ENCODE measurements at regions not wholly inside any gene's neighbourhood (a gene's known extent, or its start where the extent isn't known, plus 50 kb on each side); places are given as distances from the start of the nearest gene placed in this dataset.

GRCh38 chr12:110998971-110999370 is 78.6 kb upstream of the MYL2 start:
- Histone ChIP-seq H3K36me3 (no peaks in the 10 kb centered on the region), H3K4me3 (no peak overlapping the region), H3K4me1 (no peaks in the 10 kb centered on the region), H3K9me3 (peaks cover 15% of the 10 kb centered on the region), H3K27ac (no peak overlapping the region), H3K27me3 (peaks cover 5% of the 10 kb centered on the region)
- 88% methylated on average over 2 of the region's 2 CpGs for WGBS
- DNase-seq (ENCODE audit: low spot score in 2 of 2), result no peak
- TF ChIP-seq, protein P1, sequence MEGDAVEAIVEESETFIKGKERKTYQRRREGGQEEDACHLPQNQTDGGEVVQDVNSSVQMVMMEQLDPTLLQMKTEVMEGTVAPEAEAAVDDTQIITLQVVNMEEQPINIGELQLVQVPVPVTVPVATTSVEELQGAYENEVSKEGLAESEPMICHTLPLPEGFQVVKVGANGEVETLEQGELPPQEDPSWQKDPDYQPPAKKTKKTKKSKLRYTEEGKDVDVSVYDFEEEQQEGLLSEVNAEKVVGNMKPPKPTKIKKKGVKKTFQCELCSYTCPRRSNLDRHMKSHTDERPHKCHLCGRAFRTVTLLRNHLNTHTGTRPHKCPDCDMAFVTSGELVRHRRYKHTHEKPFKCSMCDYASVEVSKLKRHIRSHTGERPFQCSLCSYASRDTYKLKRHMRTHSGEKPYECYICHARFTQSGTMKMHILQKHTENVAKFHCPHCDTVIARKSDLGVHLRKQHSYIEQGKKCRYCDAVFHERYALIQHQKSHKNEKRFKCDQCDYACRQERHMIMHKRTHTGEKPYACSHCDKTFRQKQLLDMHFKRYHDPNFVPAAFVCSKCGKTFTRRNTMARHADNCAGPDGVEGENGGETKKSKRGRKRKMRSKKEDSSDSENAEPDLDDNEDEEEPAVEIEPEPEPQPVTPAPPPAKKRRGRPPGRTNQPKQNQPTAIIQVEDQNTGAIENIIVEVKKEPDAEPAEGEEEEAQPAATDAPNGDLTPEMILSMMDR (IDR thresholded peaks at IDR 0.05), result no peak
- no peak for TF ChIP-seq EP300 (IDR thresholded peaks at IDR 0.05)
- TF ChIP-seq POLR2AphosphoS5 (IDR thresholded peaks at IDR 0.05), result no peak
- no peak for TF ChIP-seq POLR2A (IDR thresholded peaks at IDR 0.05)

GRCh38 chr12:110998165-110998564 is 77.8 kb upstream of the MYL2 start:
- WGBS, result 53% methylated on average over 3 of the region's 3 CpGs
- no peak for TF ChIP-seq POLR2A (IDR thresholded peaks at IDR 0.05)
- no peak for TF ChIP-seq EP300 (IDR thresholded peaks at IDR 0.05)
- TF ChIP-seq, protein P1 (IDR thresholded peaks at IDR 0.05), result no peak
- TF ChIP-seq POLR2AphosphoS5 (IDR thresholded peaks at IDR 0.05), result no peak
- Histone ChIP-seq H3K4me3 (no peak overlapping the region), H3K4me1 (no peaks in the 10 kb centered on the region), H3K27me3 (peaks cover 6% of the 10 kb centered on the region), H3K27ac (no peak overlapping the region), H3K36me3 (no peaks in the 10 kb centered on the region), H3K9me3 (peaks cover 15% of the 10 kb centered on the region)
- DNase-seq (ENCODE audit: low spot score in 2 of 2), result no peak

GRCh38 chr12:110996415-110996814 is 76.0 kb upstream of the MYL2 start:
- WGBS, result 82% methylated on average over 5 of the region's 5 CpGs
- Histone ChIP-seq H3K9me3 (peaks cover 15% of the 10 kb centered on the region), H3K27ac (no peak overlapping the region), H3K36me3 (no peaks in the 10 kb centered on the region), H3K4me3 (no peak overlapping the region), H3K27me3 (peaks cover 15% of the 10 kb centered on the region), H3K4me1 (no peaks in the 10 kb centered on the region)
- TF ChIP-seq EP300 (IDR thresholded peaks at IDR 0.05) (no peak), POLR2AphosphoS5 (IDR thresholded peaks at IDR 0.05) (no peak), POLR2A (IDR thresholded peaks at IDR 0.05) (no peak)
- TF ChIP-seq, protein P1 (IDR thresholded peaks at IDR 0.05), result no peak
- DNase-seq (ENCODE audit: low spot score in 2 of 2), result no peak

DNA sequence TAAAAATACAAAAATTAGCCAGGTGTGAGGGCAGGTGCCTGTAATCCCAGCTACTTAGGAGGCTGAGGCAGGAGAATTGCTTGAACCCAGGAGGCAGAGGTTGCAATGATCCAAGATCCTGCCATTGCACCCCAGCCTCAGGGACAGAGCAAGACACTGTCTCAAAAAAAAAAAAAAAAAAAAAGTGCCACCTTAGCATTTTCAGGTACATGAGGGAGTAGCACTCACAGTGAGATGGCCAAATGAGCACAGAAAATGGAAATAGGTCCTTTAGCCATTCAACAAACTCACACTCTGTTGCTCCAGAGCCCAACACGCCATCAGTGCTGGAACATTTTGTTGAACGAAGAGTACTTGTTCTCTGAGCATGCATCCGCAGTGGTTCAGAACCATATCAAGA is 75.2 kb upstream of the MYL2 start:
- Histone ChIP-seq H3K4me3 (no peak overlapping the region), H3K36me3 (no peaks in the 10 kb centered on the region), H3K27ac (no peak overlapping the region), H3K27me3 (peaks cover 19% of the 10 kb centered on the region), H3K9me3 (peaks cover 15% of the 10 kb centered on the region), H3K4me1 (no peaks in the 10 kb centered on the region)
- peak in 1 of 2 donors; percentile 12 for DNase-seq (ENCODE audit: low spot score in 2 of 2)
- TF ChIP-seq EP300 (IDR thresholded peaks at IDR 0.05) (no peak), POLR2A (IDR thresholded peaks at IDR 0.05) (no peak), POLR2AphosphoS5 (IDR thresholded peaks at IDR 0.05) (no peak)
- TF ChIP-seq, protein P1 (IDR thresholded peaks at IDR 0.05), result no peak
- 88% methylated on average over 3 of the region's 3 CpGs for WGBS

DNA sequence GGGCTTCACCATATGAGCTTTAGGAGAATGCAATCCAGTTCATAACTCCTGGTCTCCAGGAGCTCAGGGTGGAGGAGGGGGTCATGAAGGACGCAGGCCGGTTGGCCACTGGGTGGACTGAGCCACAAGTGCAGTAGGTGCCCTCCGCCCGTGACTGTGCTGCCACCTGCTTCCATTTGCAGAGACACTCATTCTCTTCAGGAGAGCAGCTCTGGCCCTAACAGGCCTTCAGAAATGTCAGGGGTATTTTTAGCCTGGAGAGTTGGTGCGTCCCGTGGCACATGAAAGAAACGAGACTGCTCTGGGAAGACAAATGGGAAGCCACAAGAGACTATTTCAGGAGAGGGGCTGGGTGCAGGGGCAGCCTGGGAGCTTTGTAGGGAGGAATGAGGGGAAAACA is 74.6 kb upstream of the MYL2 start:
- peaks cover 19% of the 10 kb centered on the region for H3K27me3 ChIP-seq
- DNase-seq (ENCODE audit: low spot score in 2 of 2), result no peak
- no peaks in the 10 kb centered on the region for H3K4me1 ChIP-seq
- no peaks in the 10 kb centered on the region for H3K36me3 ChIP-seq
- 75% methylated on average over 7 of the region's 7 CpGs for WGBS
- no peak overlapping the region for H3K27ac ChIP-seq
- no peak overlapping the region for H3K4me3 ChIP-seq
- no peak for TF ChIP-seq POLR2A (IDR thresholded peaks at IDR 0.05)
- no peak for TF ChIP-seq POLR2AphosphoS5 (IDR thresholded peaks at IDR 0.05)
- no peak for TF ChIP-seq EP300 (IDR thresholded peaks at IDR 0.05)
- TF ChIP-seq, protein P1 (IDR thresholded peaks at IDR 0.05), result no peak
- peaks cover 15% of the 10 kb centered on the region for H3K9me3 ChIP-seq
